DND-41 (cell line): ENCODE measurements at regions not wholly inside any gene's neighbourhood (a gene's known extent, or its start where the extent isn't known, plus 50 kb on each side); places are given as distances from the start of the nearest gene placed in this dataset.

ENCODE experiments used
- EZH2 ChIP-seq: IDR thresholded peaks from 3 replicates; pipeline ENCODE4 v1.6.1; 2012; ENCODE audit warnings: borderline replicate concordance, low read depth, mild to moderate bottlenecking, moderate library complexity, low read length, inconsistent platforms; ENCODE audit not compliant: severe bottlenecking
- TF ChIP-seq, protein P1 (sequence below): IDR thresholded peaks from 2 replicates; pipeline ENCODE4 v1.5.1; 2012; ENCODE audit warnings: borderline replicate concordance, low read length, moderate library complexity, mild to moderate bottlenecking; ENCODE audit not compliant: poor library complexity, severe bottlenecking; ENCODE audit errors: extremely low read depth

GRCh38 chr12:24546661-24547060, 402.2 kb downstream of the BCAT1 start:
- TF ChIP-seq EZH2, result no peak
- TF ChIP-seq, protein P1, sequence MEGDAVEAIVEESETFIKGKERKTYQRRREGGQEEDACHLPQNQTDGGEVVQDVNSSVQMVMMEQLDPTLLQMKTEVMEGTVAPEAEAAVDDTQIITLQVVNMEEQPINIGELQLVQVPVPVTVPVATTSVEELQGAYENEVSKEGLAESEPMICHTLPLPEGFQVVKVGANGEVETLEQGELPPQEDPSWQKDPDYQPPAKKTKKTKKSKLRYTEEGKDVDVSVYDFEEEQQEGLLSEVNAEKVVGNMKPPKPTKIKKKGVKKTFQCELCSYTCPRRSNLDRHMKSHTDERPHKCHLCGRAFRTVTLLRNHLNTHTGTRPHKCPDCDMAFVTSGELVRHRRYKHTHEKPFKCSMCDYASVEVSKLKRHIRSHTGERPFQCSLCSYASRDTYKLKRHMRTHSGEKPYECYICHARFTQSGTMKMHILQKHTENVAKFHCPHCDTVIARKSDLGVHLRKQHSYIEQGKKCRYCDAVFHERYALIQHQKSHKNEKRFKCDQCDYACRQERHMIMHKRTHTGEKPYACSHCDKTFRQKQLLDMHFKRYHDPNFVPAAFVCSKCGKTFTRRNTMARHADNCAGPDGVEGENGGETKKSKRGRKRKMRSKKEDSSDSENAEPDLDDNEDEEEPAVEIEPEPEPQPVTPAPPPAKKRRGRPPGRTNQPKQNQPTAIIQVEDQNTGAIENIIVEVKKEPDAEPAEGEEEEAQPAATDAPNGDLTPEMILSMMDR, result no peak
